SK-N-SH (cell line): ENCODE measurements at regions not wholly inside any gene's neighbourhood (a gene's known extent, or its start where the extent isn't known, plus 50 kb on each side); places are given as distances from the start of the nearest gene placed in this dataset.

ENCODE experiments used
- CTCF ChIA-PET: fragments of 300-600, 350-600 bp; formaldehyde crosslinking; extraction: SDS; loops from one replicate; lab custom pipeline; 2021; lab: Yijun Ruan, JAX
- POLR2A ChIA-PET: fragments of 350-600 bp; sonication (Branson Sonifier 250); formaldehyde crosslinking; extraction: SDS; loops from one replicate; lab custom pipeline; 2020; ENCODE audit warnings: antibody characterized with exemption, inconsistent platforms; lab: Yijun Ruan, JAX
- DNase-seq: peaks from one replicate; pipeline ENCODE4 v3.0.0; 2012
- H2AFZ ChIP-seq: fragments of 200-600 bp; sonication (generic); 2 replicates; pipeline ENCODE4 v1.8.1; 2016; ENCODE audit warnings: antibody characterized with exemption, mild to moderate bottlenecking, low read depth
- H3F3A ChIP-seq: fragments of 200-600 bp; sonication (generic); replicated peaks from 2 replicates; pipeline ENCODE3; 2016; ENCODE audit warnings: antibody characterized with exemption, mild to moderate bottlenecking; ENCODE audit not compliant: insufficient read depth
- H3K27ac ChIP-seq, 2 experiments: fragments of 200-500 bp in 1 of 2; fragments of 200-600 bp in 1 of 2; sonication (Bioruptor generic) in 1 of 2; sonication (generic), shearing (Covaris generic) in 1 of 2; 2 replicates each; pipeline versions ENCODE4 v1.5.1 to v1.6.1; 2014 to 2016; ENCODE audit warnings: low read depth in 2 of 2, inconsistent platforms in 1 of 2, low read length in 1 of 2, mild to moderate bottlenecking in 1 of 2, mixed read lengths in 1 of 2
- H3K27me3 ChIP-seq: fragments of 200-600 bp; sonication (generic), shearing (Covaris generic); 2 replicates; pipeline ENCODE4 v1.6.1; 2016; ENCODE audit warnings: mixed run types; ENCODE audit not compliant: insufficient read depth
- H3K36me3 ChIP-seq, 2 experiments: fragments of 200-500 bp in 1 of 2; fragments of 200-600 bp in 1 of 2; sonication (Bioruptor generic) in 1 of 2; sonication (generic) in 1 of 2; replicated peaks in 1 of 2; 2 replicates each; pipeline versions ENCODE3 to v1.5.1; 2014 to 2016; ENCODE audit warnings: low read length in 1 of 2, mild to moderate bottlenecking in 1 of 2; ENCODE audit not compliant: insufficient read depth in 2 of 2, control insufficient read depth in 1 of 2
- H3K4me1 ChIP-seq, 2 experiments: fragments of 200-500 bp in 1 of 2; fragments of 200-600 bp in 1 of 2; sonication (Bioruptor generic) in 1 of 2; sonication (generic), shearing (Covaris generic) in 1 of 2; 2 replicates each; pipeline versions ENCODE4 v1.5.1 to v1.6.1; 2014 to 2016; ENCODE audit warnings: low read depth in 1 of 2, low read length in 1 of 2, mixed run types in 1 of 2; ENCODE audit not compliant: insufficient read depth in 2 of 2, control insufficient read depth in 1 of 2
- H3K4me2 ChIP-seq: fragments of 200-600 bp; sonication (generic), shearing (Covaris generic); 2 replicates; pipeline ENCODE4 v1.6.1; 2017; ENCODE audit warnings: mixed run types
- H3K4me3 ChIP-seq, 2 experiments: fragments of 200-500 bp in 1 of 2; fragments of 200-600 bp in 1 of 2; sonication (Bioruptor generic) in 1 of 2; sonication (generic), shearing (Covaris generic) in 1 of 2; 2 replicates each; pipeline versions ENCODE4 v1.5.1 to v1.8.1; 2014 to 2016; ENCODE audit warnings: low read depth in 2 of 2, inconsistent platforms in 1 of 2, low read length in 1 of 2, mild to moderate bottlenecking in 1 of 2, mixed read lengths in 1 of 2, moderate library complexity in 1 of 2
- H3K79me2 ChIP-seq: fragments of 200-600 bp; sonication (generic); 2 replicates; pipeline ENCODE4 v1.8.1; 2017; ENCODE audit warnings: mild to moderate bottlenecking; ENCODE audit not compliant: insufficient read depth
- H3K9ac ChIP-seq: fragments of 200-600 bp; sonication (generic); 2 replicates; pipeline ENCODE4 v1.6.1; 2017; ENCODE audit warnings: mixed run types
- H3K9me2 ChIP-seq: fragments of 200-600 bp; sonication (generic); 2 replicates; pipeline ENCODE4 v1.6.1; 2017; ENCODE audit warnings: mixed run types
- H3K9me3 ChIP-seq: fragments of 200-600 bp; sonication (generic); 2 replicates; pipeline ENCODE4 v1.6.1; 2017; ENCODE audit warnings: mixed run types, mild to moderate bottlenecking, moderate library complexity
- H4K20me1 ChIP-seq: fragments of 200-600 bp; sonication (generic); 2 replicates; pipeline ENCODE4 v1.6.1; 2017; ENCODE audit warnings: mild to moderate bottlenecking, mixed run types; ENCODE audit not compliant: insufficient read depth
- CHD2 ChIP-seq: fragments of 150-350 bp; IDR thresholded peaks from 2 replicates; pipeline ENCODE4 v1.6.1; 2018; ENCODE audit warnings: low read length; ENCODE audit not compliant: partially characterized antibody
- EP300 ChIP-seq, 2 experiments: IDR thresholded peaks; 2 replicates each; pipeline versions ENCODE4 v1.4.0 to v1.6.1; 2012; ENCODE audit warnings: borderline replicate concordance in 1 of 2, low read depth in 1 of 2, low read length in 1 of 2
- FOSL2 ChIP-seq: IDR thresholded peaks from 2 replicates; pipeline ENCODE4 v1.4.0; 2012; ENCODE audit warnings: low read depth, mild to moderate bottlenecking, moderate library complexity, borderline replicate concordance
- FOXJ3 ChIP-seq: sonication (generic); formaldehyde crosslinking; IDR thresholded peaks from 2 replicates; pipeline ENCODE4 v1.5.1; 2020; ENCODE audit warnings: mild to moderate bottlenecking, missing genetic modification reagents
- GATA2 ChIP-seq: sonication (generic); formaldehyde crosslinking; IDR thresholded peaks from 2 replicates; pipeline ENCODE4 v1.5.0; 2020; ENCODE audit warnings: mild to moderate bottlenecking, missing genetic modification reagents
- MEF2A ChIP-seq: IDR thresholded peaks from 2 replicates; pipeline ENCODE4 v1.4.0; 2012; ENCODE audit warnings: low read depth, borderline replicate concordance
- PBX3 ChIP-seq: IDR thresholded peaks from 2 replicates; pipeline ENCODE4; 2012
- RAD21 ChIP-seq: IDR thresholded peaks from 2 replicates; pipeline ENCODE4 v1.6.1; 2012; ENCODE audit warnings: mild to moderate bottlenecking, low read length
- RCOR1 ChIP-seq: fragments of 150-350 bp; IDR thresholded peaks from 2 replicates; pipeline ENCODE4 v1.6.1; 2017; ENCODE audit warnings: antibody characterized with exemption, low read length
- TAF1 ChIP-seq: IDR thresholded peaks from 2 replicates; pipeline ENCODE4 v1.6.1; 2012; ENCODE audit warnings: low read depth, mild to moderate bottlenecking, low read length, moderate library complexity, borderline replicate concordance
- WGBS: methylation state at CpG from one replicate; pipeline ENCODE4 v1.1.6; 2017; ENCODE audit warnings: low lambda C conversion rate; 5-methylcytosine and 5-hydroxymethylcytosine counted together
- TF ChIP-seq, protein P1 (sequence below): fragments of 200-600 bp; sonication (generic); IDR thresholded peaks from 2 replicates; pipeline ENCODE4 v1.6.1; 2017; ENCODE audit warnings: antibody characterized with exemption, mild to moderate bottlenecking, moderate library complexity
- TF ChIP-seq, protein P2 (sequence below): IDR thresholded peaks from 2 replicates; pipeline ENCODE4 v1.4.0; 2012; ENCODE audit warnings: low read depth

- Histone ChIP-seq H3K27ac (peak overlapping the region in 1 of 2 experiments; percentile 87; a peak in 2 of 4 replicates), H3K4me1 (peaks cover 0 to 54% of the 10 kb centered on the region in 2 experiments; a peak in 1 of 4 replicates), H2AFZ (no peak overlapping the region), H3F3A (no peaks in the 10 kb centered on the region), H4K20me1 (no peaks in the 10 kb centered on the region), H3K4me2 (no peak overlapping the region), H3K27me3 (no peaks in the 10 kb centered on the region), H3K9me3 (no peaks in the 10 kb centered on the region), H3K79me2 (no peaks in the 10 kb centered on the region), H3K9me2 (no peaks in the 10 kb centered on the region), H3K4me3 (no peak overlapping the region), H3K36me3 (no peaks in the 10 kb centered on the region), H3K9ac (no peak overlapping the region)
- TF ChIP-seq CHD2 (peak; percentile 25), RAD21 (peak; percentile 16; the same call in 1 of the 2 replicates), TAF1 (no peak), FOXJ3 (CRISPR knock-in tag) (peak; percentile 65; the same call in 1 of the 2 replicates), EP300 (IDR thresholded peaks at IDR 0.05; ENCODE audit: borderline replicate concordance in 1 of 2, low read depth in 1 of 2, low read length in 1 of 2) (peak in 1 of 2 experiments; percentile 69; a peak in 2 of 4 replicates), GATA2 (peak; percentile 36; the same call in 1 of the 2 replicates), PBX3 (no peak), MEF2A (no peak), RCOR1 (peak; percentile 74; the same call in 1 of the 2 replicates), FOSL2 (no peak)
- TF ChIP-seq, protein P1, sequence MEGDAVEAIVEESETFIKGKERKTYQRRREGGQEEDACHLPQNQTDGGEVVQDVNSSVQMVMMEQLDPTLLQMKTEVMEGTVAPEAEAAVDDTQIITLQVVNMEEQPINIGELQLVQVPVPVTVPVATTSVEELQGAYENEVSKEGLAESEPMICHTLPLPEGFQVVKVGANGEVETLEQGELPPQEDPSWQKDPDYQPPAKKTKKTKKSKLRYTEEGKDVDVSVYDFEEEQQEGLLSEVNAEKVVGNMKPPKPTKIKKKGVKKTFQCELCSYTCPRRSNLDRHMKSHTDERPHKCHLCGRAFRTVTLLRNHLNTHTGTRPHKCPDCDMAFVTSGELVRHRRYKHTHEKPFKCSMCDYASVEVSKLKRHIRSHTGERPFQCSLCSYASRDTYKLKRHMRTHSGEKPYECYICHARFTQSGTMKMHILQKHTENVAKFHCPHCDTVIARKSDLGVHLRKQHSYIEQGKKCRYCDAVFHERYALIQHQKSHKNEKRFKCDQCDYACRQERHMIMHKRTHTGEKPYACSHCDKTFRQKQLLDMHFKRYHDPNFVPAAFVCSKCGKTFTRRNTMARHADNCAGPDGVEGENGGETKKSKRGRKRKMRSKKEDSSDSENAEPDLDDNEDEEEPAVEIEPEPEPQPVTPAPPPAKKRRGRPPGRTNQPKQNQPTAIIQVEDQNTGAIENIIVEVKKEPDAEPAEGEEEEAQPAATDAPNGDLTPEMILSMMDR = no peak
- TF ChIP-seq, protein P2, sequence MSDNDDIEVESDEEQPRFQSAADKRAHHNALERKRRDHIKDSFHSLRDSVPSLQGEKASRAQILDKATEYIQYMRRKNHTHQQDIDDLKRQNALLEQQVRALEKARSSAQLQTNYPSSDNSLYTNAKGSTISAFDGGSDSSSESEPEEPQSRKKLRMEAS = no peak
- 22% methylated on average over 7 of the region's 18 CpGs for WGBS
- peak; percentile 81 for DNase-seq
- ChIA-PET POLR2A (no interaction called here), CTCF (interaction anchor here (0.7 to 1.0 kb wide), 3 partner anchors 66 to 168 kb away, joined by 3 read pairs; no protein-coding TSS in a partner anchor)
Observed at GRCh38 chr22:49150801-49151221, 676.9 kb downstream of the BRD1 start.
